CD4-positive, alpha-beta T cell treated with Interleukin-17A for 4 hours (primary cell): ENCODE measurements at regions not wholly inside any gene's neighbourhood (a gene's known extent, or its start where the extent isn't known, plus 50 kb on each side); places are given as distances from the start of the nearest gene placed in this dataset.

ENCODE experiments used
- DNase-seq: peaks from one replicate; pipeline ENCODE4 v3.0.0-alpha.2; 2020; ENCODE audit warnings: mixed read lengths

DNA sequence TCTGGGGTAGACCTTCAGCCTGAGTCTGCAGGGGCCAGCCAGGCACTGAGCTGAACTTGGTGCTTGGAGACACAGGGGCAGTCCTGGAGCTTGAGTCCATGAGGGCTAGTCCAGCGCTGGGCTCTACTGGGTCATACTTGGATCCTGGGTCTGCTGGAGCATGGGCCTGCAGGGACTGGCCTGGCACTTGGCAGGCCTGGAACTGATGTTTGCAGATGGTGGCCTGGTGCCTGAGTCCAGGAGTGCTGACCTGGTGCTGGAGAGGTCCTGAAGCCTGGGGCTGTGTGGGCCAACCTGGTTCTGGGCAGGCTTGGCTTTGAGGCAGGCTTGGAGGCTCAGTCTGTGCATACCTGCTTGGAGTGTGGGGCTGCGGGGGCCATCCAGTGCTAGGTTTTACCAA lies 143.4 kb upstream of the DSCAM start:
- no peak for DNase-seq

DNA sequence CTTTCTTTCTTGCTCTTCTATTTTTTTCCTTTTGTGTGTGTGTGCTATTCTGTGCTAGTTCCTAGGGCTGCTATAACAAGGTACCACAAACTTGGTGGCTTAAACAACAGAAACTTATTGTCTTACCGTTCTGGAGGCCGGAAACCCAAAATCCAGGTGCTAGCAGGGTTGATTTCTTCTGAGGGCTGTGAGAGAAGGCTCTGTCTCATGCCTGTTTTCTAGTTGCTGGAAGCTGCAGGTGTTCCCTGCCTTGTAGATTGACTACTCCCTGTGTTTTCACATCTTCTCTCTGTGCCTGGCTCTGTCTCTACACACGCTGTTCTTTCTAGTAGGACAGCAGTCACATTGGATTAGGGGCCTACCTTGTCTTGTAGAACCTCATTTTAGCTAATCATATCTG lies 150.9 kb upstream of the DSCAM start:
- no peak for DNase-seq

DNA sequence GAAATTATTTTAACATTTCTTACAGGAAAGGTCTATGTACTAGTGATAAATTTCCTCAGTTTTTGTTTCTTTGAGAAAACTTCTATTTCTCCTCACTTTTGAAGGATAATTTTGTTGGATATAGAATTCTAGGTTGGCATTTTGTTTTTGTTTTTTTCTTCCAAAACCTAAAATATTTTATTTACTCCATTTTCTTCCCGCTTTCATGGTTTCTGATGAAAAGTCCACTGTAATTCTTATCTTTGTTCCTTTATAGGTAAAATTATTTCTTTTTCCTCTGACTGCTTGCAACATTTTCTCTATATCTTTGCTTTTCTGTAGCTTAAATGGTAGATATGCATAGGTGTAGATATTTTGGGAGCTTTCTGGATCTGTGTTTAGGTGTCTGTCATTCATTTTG lies 153.9 kb upstream of the DSCAM start:
- DNase-seq: no peak

DNA sequence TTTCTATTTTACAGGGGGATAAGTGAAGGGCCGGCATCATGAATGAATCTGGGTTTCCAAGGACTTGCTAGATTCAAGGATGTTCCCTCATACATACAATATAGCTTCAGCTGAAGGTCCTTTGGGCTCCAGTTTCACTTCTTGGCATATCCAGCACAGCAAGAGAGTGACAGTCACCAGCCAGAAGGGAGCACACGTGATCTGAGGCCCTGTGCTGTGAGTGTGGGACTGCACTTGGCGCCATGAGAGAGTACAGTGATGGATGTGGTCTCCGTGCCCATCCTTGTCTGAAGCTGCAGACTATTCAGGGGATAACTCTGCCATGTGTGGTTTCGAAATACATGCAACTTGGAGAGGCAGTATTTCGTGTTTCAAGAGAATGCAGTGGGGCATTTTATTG lies 159.7 kb upstream of the DSCAM start:
- no peak for DNase-seq

DNA sequence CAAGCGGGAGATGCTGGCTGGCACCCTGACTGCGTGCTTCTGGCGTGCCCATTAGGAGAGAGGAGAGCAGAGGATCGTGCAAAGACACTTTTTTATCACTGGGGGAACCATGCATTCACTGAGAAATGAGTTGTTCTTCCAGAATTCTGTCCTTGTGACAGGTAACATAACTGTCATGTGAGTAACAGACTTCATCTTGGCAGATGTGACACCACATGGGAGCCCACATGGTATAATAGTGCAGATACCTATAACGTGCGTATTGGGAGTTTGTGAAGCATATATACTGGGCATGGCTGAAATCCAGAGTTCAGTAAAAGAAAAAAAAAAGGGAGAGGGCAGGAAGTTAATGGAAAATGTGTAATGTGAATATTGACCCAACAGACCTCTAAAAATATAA lies 159.6 kb upstream of the BACE2 start:
- no peak for DNase-seq

DNA sequence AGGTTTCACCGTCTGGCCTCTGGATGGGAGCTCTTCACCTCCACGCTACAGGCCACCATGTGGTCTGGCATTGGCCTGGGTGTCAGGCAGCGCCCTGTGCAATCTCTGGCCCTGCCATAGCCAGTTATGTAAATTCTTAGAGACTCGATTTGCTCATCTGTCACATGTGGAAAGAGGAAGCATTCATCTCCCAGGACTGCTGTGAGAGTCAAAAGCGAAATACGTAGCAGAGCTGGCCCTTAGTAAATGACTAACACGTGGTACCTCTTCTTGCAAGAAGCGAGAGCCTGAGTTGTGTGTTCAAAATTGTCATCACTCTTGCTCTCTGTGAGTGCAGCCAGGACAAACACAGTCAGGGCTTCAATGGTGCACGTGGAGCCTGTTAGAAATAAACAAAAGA lies 159.0 kb upstream of the BACE2 start:
- no peak for DNase-seq

DNA sequence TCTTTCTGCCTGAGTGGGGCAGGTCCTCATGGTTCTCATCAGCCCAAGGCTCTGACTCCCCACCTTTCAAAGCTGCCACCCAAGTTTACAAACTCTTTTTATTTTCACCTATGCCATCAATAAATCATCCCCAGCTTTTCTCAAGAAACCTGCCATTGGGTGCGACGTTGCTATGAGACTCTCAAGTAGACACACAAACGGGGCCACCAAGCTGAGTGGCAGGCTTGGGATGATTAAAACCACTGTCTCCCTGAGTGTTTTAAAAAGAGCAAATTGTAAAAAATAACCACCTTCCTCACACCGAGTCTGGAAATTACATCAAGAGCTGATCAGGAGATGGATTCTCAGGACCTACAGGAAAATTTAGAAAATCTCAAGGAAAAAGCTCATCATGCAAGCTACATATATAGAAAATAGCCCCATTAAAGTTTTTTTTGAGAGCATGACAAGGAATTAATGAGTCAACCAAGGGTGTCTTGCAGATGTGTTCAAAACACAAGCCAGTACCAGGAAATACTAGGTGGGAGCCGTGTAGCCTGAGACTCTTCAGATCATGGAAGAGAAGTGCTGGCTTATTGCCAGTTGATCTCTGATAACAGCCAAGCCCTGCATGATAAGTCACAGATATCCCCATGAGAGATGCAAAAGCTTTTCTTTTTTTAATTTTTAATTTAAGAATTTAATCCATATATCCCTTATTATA lies 158.4 kb upstream of the BACE2 start:
- DNase-seq: no peak

DNA sequence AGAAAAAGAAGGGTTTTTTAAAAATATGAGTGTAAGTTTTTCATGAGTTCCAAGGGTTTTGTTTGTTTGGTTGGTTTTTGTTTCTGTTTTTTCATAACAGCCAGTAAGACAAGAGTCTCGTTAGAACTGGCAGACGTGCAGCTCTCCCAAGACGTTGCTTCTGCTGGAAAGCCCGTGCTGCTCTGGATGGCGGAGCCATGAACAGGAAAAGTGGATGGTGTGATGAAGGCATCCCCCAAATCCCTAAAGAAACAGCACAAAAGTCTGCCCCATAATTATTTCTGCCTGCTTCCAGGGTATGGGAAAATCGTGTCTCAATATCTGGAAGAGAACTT lies 157.9 kb upstream of the BACE2 start:
- DNase-seq: no peak

DNA sequence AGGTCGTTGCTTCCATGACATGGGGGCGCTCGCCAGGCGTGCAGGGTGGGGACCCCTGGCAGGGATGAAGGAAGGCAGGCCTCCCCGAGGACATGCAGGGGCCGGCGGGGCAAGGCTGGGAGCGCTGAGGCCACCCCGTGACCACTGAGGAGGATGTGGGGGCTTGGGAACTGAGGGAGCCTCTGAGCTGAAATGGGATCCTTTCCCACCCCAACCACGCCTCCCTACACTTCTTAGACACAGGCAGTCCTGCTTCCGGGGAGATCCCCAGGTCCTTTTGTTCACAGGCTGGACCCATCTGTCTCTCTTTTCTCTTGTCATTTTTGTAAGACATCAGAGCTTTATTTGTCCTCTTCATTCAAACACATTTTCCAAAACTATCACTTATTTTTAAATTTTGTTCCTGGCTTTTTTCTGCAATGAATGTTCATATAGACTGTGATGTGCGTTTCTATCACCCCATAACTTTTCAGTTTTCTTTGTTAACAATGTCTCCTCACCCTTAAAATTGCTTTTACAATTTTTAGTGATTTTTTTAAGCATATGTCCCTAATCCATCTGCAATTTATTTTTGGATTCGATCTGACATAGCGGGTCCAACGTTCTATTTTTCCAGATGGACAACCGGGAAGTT lies 156.7 kb upstream of the BACE2 start:
- DNase-seq: no peak

DNA sequence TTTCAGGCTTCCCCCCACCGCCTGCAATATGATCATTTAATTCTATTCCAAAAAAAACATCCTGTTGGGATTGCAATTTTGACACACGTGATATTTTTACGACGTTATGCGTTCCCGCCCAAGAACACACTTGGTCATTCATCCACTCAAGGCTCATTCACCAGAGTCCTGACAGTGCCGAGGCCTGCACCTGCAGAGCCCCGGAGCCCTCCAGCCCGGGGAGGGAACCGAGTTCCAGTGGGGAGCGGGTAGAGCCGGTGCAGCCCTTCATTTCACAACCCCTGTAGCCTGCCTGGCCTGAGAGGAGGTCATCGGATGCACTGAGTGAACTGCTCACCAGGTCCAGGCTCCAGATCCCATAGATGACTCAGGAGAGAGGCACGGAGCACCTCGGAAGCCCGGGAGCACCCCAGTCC lies 156.0 kb upstream of the BACE2 start:
- no peak for DNase-seq

DNA sequence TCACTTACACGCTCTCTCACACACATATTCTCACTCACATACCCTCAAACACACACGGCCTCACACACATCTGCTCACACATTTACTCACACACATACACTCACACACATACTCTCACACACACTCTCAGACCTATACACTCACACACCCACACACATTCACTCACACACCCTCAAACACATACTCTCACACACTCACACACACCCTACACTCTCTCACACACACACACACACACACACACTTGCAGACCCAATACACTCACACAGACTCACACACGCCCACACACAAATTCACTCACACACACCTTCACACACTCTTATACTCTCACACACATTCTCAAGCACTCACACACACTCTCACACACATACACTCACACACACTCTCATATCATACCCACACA lies 155.5 kb upstream of the BACE2 start:
- DNase-seq: no peak

DNA sequence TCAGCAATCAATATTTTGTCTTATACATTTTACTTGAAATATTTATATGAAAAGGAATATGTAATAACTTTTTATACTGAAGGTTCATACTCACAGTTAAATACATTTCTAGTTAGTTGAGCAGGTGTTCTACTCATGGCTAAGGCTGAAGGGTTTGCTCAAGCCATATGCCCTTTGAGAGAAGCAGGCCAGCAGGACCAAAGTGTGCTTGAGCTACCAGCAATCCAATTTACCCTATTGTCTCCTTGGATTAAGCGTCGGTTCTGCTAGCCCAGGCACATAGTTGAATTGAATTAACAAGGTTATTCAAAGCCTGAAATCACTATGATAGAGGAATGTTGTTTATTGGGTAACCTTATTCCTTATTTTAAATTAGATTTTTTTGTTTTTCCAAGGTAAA lies 151.5 kb upstream of the BACE2 start:
- no peak for DNase-seq

DNA sequence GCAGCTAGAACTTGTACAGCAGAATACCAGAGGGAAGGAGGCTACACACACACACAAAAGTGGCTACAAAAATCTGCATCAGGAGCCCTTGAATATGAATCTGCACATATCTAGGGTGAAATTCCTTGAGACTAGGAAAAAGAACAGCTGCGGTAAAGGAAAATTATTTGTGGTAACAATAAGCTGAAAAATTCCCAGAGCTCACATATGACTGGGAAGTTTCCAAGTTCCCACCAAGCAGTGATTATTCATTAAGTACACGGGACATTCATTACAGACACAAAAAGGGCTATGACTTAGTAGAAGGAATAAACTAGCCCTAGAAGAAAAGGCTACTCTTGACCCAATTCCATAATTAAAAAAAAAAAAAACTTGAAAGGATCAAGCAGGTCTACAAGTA lies 149.5 kb upstream of the BACE2 start:
- DNase-seq: no peak

DNA sequence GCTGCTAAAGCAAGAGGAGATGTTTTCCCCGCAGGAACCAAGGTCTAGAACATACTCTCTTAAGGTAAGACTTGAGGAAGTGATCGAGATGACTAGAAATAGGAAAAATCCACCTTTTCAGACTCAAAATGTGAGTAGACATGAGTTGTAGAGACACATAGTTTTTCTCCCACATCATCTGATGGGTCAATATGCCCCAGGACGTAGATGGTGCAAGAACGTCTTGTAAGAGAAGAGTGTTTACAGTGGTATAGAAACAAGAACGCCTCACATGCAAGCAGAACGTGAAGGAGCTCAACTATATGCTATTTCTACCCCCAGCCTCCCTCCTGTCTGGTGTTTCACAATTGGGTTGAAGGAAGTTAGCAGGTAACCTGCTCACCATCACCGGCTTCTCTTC lies 144.0 kb upstream of the BACE2 start:
- DNase-seq: no peak

DNA sequence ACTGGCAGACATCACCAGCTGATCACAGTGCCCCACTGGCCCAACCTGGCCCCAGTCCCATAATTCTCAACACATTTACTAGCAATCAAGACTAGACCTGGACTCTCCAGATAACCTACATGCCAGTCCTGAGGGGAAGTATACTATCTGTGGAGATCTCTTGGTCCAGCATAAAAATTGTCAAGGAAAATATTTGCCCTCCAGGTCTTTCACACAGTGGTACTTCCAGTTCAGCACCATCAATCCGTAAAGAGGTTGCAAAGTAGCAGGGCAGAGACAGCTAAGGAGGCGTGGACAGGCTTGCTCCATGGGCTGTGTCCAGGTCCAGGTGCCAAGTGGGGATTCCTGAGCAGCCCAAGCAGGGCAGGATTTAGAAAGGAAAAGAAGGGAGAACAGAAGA lies 143.6 kb upstream of the BACE2 start:
- DNase-seq: no peak

DNA sequence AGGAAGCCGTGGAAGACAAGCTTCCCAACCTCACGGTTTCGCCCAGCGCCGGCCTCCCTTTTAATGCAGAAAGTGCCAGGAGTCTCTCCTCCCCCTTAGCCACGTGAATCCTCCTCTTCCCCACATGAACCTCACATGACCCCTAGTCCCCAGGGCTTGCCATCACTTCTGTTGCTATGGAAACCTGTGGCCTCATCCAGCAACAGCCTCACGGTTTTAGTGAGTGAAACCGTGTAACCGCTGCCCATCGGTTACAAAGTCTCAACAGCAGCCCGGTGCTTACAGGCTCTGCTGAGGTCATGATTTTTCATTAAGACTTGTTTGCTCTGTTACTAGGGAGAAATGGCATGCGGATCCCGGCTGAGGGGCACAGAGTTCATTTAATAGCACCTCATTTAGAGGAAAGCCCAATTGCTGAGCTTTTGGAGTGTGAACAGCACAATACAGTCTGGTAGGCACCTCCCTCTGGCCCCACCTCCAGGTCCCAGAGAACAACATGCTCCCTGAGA lies 143.2 kb upstream of the BACE2 start:
- DNase-seq: no peak

DNA sequence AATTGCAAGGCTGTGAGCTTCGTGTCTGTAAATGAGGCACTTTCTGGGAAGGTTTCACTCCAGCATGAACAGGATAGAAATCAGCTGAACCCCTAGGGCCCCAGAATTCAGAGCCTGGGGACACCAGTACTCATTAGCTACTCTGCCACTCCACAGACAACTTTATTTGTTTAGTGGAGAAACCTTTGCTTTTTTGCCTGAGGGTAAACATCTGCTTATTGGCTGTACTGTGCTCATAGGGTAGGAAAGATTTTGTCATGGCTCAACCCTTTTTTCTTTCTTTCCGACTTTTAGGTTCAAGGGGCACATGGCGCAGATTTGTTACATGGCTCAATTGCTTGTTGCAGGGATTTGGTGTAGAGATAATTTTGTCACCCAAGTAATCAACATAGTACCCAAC lies 138.4 kb upstream of the BACE2 start:
- no peak for DNase-seq

DNA sequence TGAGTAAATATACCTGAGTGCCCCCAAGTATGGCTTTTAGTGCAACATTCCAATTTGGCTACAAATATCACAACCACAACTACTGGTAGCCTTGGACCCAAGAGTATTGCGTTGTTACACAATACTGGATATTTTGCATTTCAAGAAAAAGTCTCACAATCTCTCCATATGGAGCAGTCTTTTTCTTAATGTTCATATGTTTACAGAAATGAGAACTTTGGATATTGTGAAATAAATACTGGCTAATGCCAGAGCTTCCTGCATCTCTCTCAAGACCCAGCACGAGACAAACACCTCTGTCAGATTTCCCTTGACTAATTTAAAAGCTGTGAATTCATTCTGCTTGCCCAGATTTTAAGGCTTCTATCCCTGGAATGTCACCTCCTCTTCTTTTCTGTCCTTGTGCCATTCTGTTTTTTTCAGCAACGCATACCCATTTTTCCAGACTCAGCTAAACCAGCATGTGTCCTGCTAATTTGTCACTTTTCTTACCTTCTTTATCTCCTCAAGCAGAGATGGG lies 136.2 kb upstream of the BACE2 start:
- DNase-seq: no peak

DNA sequence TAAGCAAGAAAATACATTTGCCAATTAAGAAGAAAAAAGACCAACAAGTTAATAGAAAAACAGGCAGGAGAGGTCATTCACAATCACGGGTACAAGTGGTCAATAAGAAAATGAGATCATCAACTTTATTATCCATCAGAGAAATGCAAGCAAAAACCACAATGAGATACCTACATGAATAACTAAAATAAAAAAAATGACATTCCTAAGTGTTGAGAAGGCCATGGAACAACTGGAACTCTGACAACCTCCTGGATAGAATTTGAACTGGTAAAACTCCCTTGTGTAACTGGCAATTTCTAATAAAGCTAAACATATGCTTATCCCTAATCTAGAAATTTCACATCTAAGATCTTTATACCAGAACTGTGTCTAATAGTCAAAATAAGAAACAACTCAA lies 135.4 kb upstream of the BACE2 start:
- DNase-seq: no peak

DNA sequence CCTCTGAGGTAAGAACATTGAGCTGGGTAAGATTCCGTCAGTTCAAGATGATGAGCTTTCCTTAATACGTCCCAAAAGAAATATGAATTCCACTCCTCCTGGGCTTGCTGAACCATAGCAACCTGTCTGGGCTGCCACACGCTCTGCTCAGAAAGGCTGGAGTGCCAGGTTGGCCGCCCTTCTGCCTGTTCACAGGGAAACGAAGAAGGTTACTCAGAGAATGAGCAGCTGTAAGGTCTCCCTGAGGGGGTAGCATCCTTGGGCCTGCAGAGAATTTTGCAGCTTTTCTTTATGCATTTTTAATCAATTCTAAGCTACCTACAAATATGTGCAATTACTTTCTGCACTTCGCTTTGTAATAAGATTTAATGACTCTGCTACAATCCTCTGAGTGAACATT lies 130.7 kb upstream of the BACE2 start:
- no peak for DNase-seq

DNA sequence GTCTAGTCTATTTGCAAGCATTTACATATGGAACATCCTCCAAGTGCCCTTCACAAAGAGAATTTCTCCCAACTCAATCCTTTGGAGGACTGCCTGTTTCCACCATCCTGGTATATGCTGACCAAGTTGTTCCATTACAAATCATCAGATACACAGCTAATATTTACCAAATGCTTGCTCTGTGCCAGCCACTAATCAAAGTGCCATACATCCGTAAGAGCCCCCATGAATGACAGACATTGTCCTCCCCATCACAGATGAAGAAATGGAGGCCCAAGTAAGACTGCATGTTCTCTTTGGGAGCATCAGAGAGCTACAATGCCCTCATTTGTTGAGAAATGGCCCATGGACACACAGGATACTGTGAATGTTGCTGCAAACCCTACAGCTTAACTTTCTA lies 130.0 kb upstream of the BACE2 start:
- DNase-seq: no peak

DNA sequence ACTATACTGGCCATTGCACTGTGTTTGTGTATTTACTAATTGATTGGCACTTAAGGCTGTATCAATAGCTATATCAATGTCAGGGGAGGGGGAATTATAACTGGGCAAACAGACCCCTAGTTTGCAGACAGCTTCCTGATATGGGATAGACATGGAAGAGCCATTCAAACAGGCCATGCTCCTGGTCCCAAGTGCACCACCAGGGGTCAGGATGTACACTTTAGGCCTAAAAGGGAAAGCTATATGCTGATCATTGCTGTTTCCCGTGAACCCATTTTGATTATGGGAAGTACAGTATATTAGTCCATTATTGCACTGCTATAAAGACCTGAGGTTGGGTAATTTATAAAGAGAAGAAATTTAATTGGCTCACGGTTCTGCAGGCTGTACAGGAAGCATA lies 124.9 kb upstream of the BACE2 start:
- no peak for DNase-seq

DNA sequence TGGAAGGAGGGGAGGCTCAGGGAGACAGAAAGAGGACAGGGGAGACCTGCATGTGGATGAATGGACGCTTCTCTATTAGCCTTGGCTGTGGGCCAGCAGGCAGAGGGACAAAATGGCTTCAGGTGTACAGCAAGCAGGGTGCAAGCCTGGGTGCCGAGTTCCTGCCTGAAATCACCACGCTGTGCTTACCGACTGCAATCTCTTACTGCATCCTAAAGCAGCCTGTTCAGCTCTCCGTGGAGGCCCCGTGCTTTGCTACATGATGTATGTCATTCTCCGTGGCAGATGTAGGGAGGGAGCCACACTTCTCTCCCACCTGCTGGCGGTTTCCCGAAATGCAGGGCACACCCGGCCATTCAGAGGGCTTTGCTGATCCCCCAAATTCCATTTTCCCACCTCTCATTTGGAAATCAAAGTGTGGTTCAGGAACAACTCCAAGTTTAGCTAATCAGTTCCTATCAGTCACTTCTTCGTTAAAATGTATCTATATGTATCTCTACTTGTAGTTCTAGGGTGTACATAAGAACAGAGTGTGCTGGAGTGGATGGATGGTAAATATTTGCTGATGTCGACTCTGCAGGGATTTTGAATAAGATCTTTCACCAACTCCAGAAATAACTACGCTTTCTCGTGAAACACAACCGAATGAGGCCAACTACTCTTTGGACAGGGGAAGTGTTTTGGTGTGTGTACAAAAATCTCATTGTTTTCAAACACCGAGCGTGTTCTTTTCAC lies 122.3 kb upstream of the BACE2 start:
- no peak for DNase-seq

DNA sequence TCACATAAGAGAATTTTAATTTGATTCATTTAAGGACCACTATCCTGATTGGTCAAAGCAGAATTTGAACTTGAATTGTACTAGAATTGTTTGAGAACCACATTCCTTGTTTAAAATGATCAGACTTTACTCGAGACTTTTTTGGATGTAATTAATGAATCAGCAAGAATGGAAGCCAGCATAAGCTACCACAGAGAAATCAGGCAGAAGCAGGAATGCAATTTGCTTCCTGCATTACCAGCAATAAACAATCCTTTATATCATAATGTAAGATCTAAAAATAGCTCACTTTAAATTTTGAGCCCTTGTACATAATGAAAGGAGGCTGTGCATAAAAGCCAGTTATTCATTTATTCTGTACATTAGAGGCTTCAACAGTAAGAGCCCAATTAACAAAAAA lies 119.8 kb upstream of the BACE2 start:
- no peak for DNase-seq
